ENCODE measurements at regions not wholly inside any gene's neighbourhood (a gene's known extent, or its start where the extent isn't known, plus 50 kb on each side); places are given as distances from the start of the nearest gene placed in this dataset.
"Not testable (repeated sequence)": the region's sequence is repeated elsewhere in the genome, so short reads cannot be mapped to it uniquely, and the experiment has no call there.

- Histone ChIP-seq H3K9me3 (peaks cover 0 to 5% (median 0%) of the 10 kb centered on the region in 12 donors), H3K27me3 (no peaks in the 10 kb centered on the region), H3K36me3 (no peaks in the 10 kb centered on the region), H3K4me3 (no peak overlapping the region), H3K27ac (no peak overlapping the region), H3K4me1 (no peaks in the 10 kb centered on the region)
- WGBS, 4 donors = 46 to 62% (median 55%) methylated on average over 3 of the region's 3 CpGs
- no peak for ATAC-seq
- no peak for DNase-seq
- intact Hi-C loops (cut with DNase I) = no loop called here
- no peak for TF ChIP-seq POLR2A (IDR thresholded peaks at IDR 0.05)
- no peak for TF ChIP-seq CTCF (IDR thresholded peaks at IDR 0.05)
Measured at GRCh38 chr4:179353786-179354185, 1911.5 kb upstream of the AGA start.

GRCh38 chr4:179361978-179362486 is 1919.8 kb upstream of the AGA start:
- TF ChIP-seq POLR2A (IDR thresholded peaks at IDR 0.05) = no peak
- Histone ChIP-seq H3K4me3 (no peak overlapping the region), H3K36me3 (no peaks in the 10 kb centered on the region), H3K4me1 (no peaks in the 10 kb centered on the region), H3K27ac (no peak overlapping the region), H3K9me3 (no peaks in the 10 kb centered on the region), H3K27me3 (no peaks in the 10 kb centered on the region)
- DNase-seq (no peak), ATAC-seq (no peak)
- 49 to 64% (median 59%) methylated on average over 8 of the region's 8 CpGs for WGBS, 4 donors
- intact Hi-C loops (cut with DNase I) = no loop called here

GRCh38 chr4:179365932-179366331 is 1923.7 kb upstream of the AGA start:
- ATAC-seq, DNase-seq: not testable (repeated sequence)
- WGBS, 4 donors = 91 to 96% (median 92%) methylated on average over 3 of the region's 3 CpGs

GRCh38 chr4:179372242-179372641 is 1930.0 kb upstream of the AGA start:
- Histone ChIP-seq H3K4me1 (no peaks in the 10 kb centered on the region), H3K9me3 (peaks cover 0 to 8% (median 0%) of the 10 kb centered on the region in 12 donors), H3K4me3 (no peak overlapping the region), H3K36me3 (no peaks in the 10 kb centered on the region), H3K27ac (no peak overlapping the region), H3K27me3 (no peaks in the 10 kb centered on the region)
- intact Hi-C loops (cut with DNase I) = no loop called here
- TF ChIP-seq POLR2A (IDR thresholded peaks at IDR 0.05) = no peak
- no peak for DNase-seq
- WGBS, 4 donors = 76 to 83% (median 76%) methylated on average over 1 of the region's 1 CpG
- no peak for ATAC-seq

More at GRCh38 chr4:179365932-179366331, 1923.7 kb upstream of the AGA start:
- H3K27me3 ChIP-seq; H3K36me3 ChIP-seq; intact Hi-C loops (cut with DNase I); H3K4me1 ChIP-seq; H3K27ac ChIP-seq; H3K9me3 ChIP-seq; H3K4me3 ChIP-seq: not testable (repeated sequence)

- no peak for ATAC-seq
- Histone ChIP-seq H3K9me3 (peaks cover 0 to 8% (median 0%) of the 10 kb centered on the region in 12 donors), H3K4me3 (no peak overlapping the region), H3K27me3 (no peaks in the 10 kb centered on the region), H3K36me3 (no peaks in the 10 kb centered on the region), H3K27ac (no peak overlapping the region), H3K4me1 (no peaks in the 10 kb centered on the region)
- TF ChIP-seq POLR2A (IDR thresholded peaks at IDR 0.05) (no peak), CTCF (IDR thresholded peaks at IDR 0.05) (no peak)
- intact Hi-C loops (cut with DNase I) = no loop called here
- DNase-seq = no peak
Measured at GRCh38 chr4:179372746-179373145, 1930.5 kb upstream of the AGA start.

- ATAC-seq; H3K27ac ChIP-seq; H3K4me3 ChIP-seq; H3K4me1 ChIP-seq; DNase-seq; H3K27me3 ChIP-seq; H3K36me3 ChIP-seq; intact Hi-C loops (cut with DNase I): not testable (repeated sequence)
- WGBS, 4 donors = 86 to 91% (median 90%) methylated on average over 3 of the region's 3 CpGs
- peaks cover 0 to 13% (median 0%) of the 10 kb centered on the region in 12 donors for H3K9me3 ChIP-seq
Measured at GRCh38 chr4:179378847-179379246, 1936.6 kb upstream of the AGA start.

Measured in heart left ventricle (tissue), 16 donors.